ENCODE measurements at regions not wholly inside any gene's neighbourhood (a gene's known extent, or its start where the extent isn't known, plus 50 kb on each side); places are given as distances from the start of the nearest gene placed in this dataset.

DNA sequence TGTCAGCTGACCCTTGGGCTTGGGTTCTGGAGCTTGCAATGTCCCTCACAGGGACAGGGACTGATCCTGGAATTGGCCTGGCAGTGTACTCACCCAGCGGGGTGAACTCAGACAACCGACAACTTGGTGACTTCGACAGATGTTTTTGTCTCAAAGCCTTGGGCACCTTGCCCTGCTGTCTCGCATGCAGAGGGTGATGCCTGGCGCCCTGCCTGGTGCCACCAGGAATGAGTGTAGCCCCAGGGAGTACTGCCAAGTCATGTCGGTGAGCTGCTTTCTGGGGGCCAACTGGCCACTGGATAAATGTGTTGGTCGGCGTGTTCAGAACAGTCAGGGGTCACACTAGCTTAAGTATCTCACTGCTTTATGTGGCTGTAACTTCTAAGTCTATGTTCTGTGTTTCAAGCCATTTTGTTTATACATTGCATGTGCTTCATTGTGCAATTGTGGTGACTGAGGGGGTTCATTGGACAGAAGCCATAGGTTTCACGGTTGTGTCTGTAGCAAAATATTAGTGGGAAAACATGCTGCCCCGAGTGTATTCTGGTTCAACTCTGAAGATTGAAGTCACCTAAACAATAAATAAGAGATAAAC lies 96.3 kb upstream of the TNFSF11 start:
- Histone ChIP-seq H2BK15ac (ENCODE audit: low read length) (no peak overlapping the region), H3K9me3 (ENCODE audit: insufficient read depth in 2 of 2, low read depth in 1 of 2, low read length in 1 of 2) (peaks cover 13 to 15% of the 10 kb centered on the region in 2 experiments), H4K5ac (ENCODE audit: insufficient read length, low read depth, low read length) (no peak overlapping the region), H3K4me1 (replicated peaks in 1 of 4; ENCODE audit: control insufficient read depth in 3 of 4, insufficient read depth in 4 of 4, low read length in 3 of 4) (no peaks in the 10 kb centered on the region), H3K4me3 (ENCODE audit: extremely low read depth in 1 of 4, insufficient read depth in 2 of 4, low read depth in 3 of 4, low read length in 4 of 4) (no peak overlapping the region), H3K4me2 (ENCODE audit: insufficient read depth in 1 of 2, low read depth in 2 of 2, low read length in 2 of 2) (no peak overlapping the region), H2BK20ac (ENCODE audit: low read length) (no peak overlapping the region), H3K27me3 (replicated peaks in 1 of 4; ENCODE audit: control insufficient read depth in 3 of 4, extremely low read depth in 1 of 4, insufficient read depth in 3 of 4, low read length in 3 of 4) (no peaks in the 10 kb centered on the region), H3K79me2 (ENCODE audit: control insufficient read depth in 1 of 2, insufficient read depth in 2 of 2, low read length in 2 of 2) (no peaks in the 10 kb centered on the region), H3K18ac (ENCODE audit: extremely low read depth, low read length) (no peak overlapping the region), H2BK5ac (ENCODE audit: low read depth, low read length) (no peak overlapping the region), H3K4ac (replicated peaks; ENCODE audit: insufficient read length, low read depth, low read length) (no peak overlapping the region), H2AFZ (ENCODE audit: low read length) (0 out of 2 replicates have a peak overlapping the region, but pooled peaks have one; percentile 19), H3K23me2 (ENCODE audit: low read depth, low read length) (no peaks in the 10 kb centered on the region), H2BK120ac (replicated peaks; ENCODE audit: low read depth, low read length) (no peak overlapping the region), H3K79me1 (ENCODE audit: low read depth, low read length) (no peaks in the 10 kb centered on the region), H2AK5ac (ENCODE audit: low read depth, low read length) (no peak overlapping the region), H3K36me3 (ENCODE audit: control insufficient read depth in 2 of 4, insufficient read depth in 4 of 4, low read length in 3 of 4) (no peaks in the 10 kb centered on the region), H2BK12ac (ENCODE audit: low read depth, low read length) (no peak overlapping the region), H3K27ac (ENCODE audit: low read depth, low read length) (no peak overlapping the region), H4K91ac (replicated peaks; ENCODE audit: insufficient read length, low read length) (no peak overlapping the region), H4K20me1 (replicated peaks in 1 of 2; ENCODE audit: control insufficient read depth in 1 of 2, insufficient read depth in 2 of 2, low read length in 2 of 2) (no peaks in the 10 kb centered on the region), H4K8ac (ENCODE audit: extremely low read depth, insufficient read depth, low read length) (no peak overlapping the region), H3K56ac (replicated peaks; ENCODE audit: insufficient read length, low read depth, low read length) (no peak overlapping the region), H3K23ac (ENCODE audit: insufficient read length) (no peak overlapping the region), H3K14ac (ENCODE audit: insufficient read length) (no peak overlapping the region), H3K9ac (replicated peaks in 1 of 4; ENCODE audit: extremely low read depth in 1 of 4, low read depth in 3 of 4, low read length in 3 of 4) (no peak overlapping the region)
- TF ChIP-seq TAF7 (optimal IDR thresholded peaks at IDR 0.05; ENCODE audit: borderline replicate concordance, low read depth, low read length) (no peak), POU5F1 (IDR thresholded peaks at IDR 0.05; ENCODE audit: low read depth, low read length) (no peak), CHD2 (IDR thresholded peaks at IDR 0.05; ENCODE audit: low read length) (no peak), RFX5 (IDR thresholded peaks at IDR 0.05; ENCODE audit: borderline replicate concordance, low read depth, low read length) (no peak), SRF (IDR thresholded peaks at IDR 0.05; ENCODE audit: low read depth, low read length) (no peak), ZNF274 (IDR thresholded peaks at IDR 0.05; ENCODE audit: borderline replicate concordance, extremely low read depth, low read length) (no peak), YY1 (IDR thresholded peaks at IDR 0.05; ENCODE audit: low read depth, low read length) (no peak), CTBP2 (IDR thresholded peaks at IDR 0.05; ENCODE audit: borderline replicate concordance, insufficient read depth, insufficient read length, low read length) (no peak), KDM5A (IDR thresholded peaks at IDR 0.05; ENCODE audit: low read length) (no peak), KDM1A (IDR thresholded peaks at IDR 0.05; ENCODE audit: borderline replicate concordance, low read length) (no peak), RAD21 (IDR thresholded peaks at IDR 0.05 in 1 of 2, conservative IDR thresholded peaks at IDR 0.05 in 1 of 2; ENCODE audit: low read depth in 2 of 2, low read length in 2 of 2) (no peak), TEAD4 (IDR thresholded peaks at IDR 0.05; ENCODE audit: low read depth, low read length) (no peak)
- no peak for FAIRE-seq
- ChIA-PET CTCF (ENCODE audit: partially characterized antibody) (interaction anchor here (0.6 to 1.9 kb wide), 11 partner anchors 12 to 201 kb away, joined by 3 to 6 read pairs (median 4); no protein-coding TSS in a partner anchor), POLR2A (ENCODE audit: partially characterized antibody) (no interaction called here)
- DNase-seq (ENCODE audit: low read depth in 1 of 2, low spot score in 2 of 2), result no peak
- 94% methylated on average over 10 of the region's 10 CpGs; no CpG with 5 or more reads in 1 of the 2 experiments for WGBS, 2 experiments (ENCODE audit: extremely low coverage in 1 of 2, insufficient coverage in 1 of 2, insufficient read length in 1 of 2, insufficient replicate concordance in 2 of 2, low coverage in 1 of 2, low lambda C conversion rate in 2 of 2, missing lambda C conversion rate in 1 of 2)

Data from H1 (cell line).